ENCODE measurements at regions not wholly inside any gene's neighbourhood (a gene's known extent, or its start where the extent isn't known, plus 50 kb on each side); places are given as distances from the start of the nearest gene placed in this dataset.

GRCh38 chr7:17036584-17036983, 154.8 kb upstream of the AGR3 start:
- Histone ChIP-seq H3K36me3 (ENCODE audit: control insufficient read depth in 1 of 2, insufficient read depth in 2 of 2, low read length in 2 of 2) (no peaks in the 10 kb centered on the region), H3K27ac (ENCODE audit: low read depth, low read length) (no peak overlapping the region), H3K27me3 (ENCODE audit: insufficient read depth, low read length) (no peaks in the 10 kb centered on the region), H3K4me1 (ENCODE audit: control insufficient read depth in 1 of 2, insufficient read depth in 2 of 2, low read length in 2 of 2) (peaks cover 0 to 2% of the 10 kb centered on the region in 2 experiments; a peak in 1 of 4 replicates), H3K9me3 (ENCODE audit: control insufficient read depth in 1 of 2, insufficient read depth in 1 of 2, low read depth in 1 of 2, low read length in 2 of 2) (no peaks in the 10 kb centered on the region), H3K4me2 (ENCODE audit: low read length) (no peak overlapping the region), H3K9me2 (ENCODE audit: insufficient read depth) (no peaks in the 10 kb centered on the region), H2AFZ (ENCODE audit: low read depth, low read length, poor library complexity, severe bottlenecking) (no peak overlapping the region), H4K20me1 (ENCODE audit: insufficient read depth) (no peaks in the 10 kb centered on the region), H3K79me2 (ENCODE audit: insufficient read depth, low read length) (no peaks in the 10 kb centered on the region), H3K4me3 (replicated peaks in 1 of 2; ENCODE audit: low read depth in 1 of 2, low read length in 2 of 2) (no peak overlapping the region), H3K9ac (ENCODE audit: low read length) (no peak overlapping the region)
- intact Hi-C loops (cut with micrococcal nuclease): no loop called here
- ChIA-PET CTCF (no interaction called here), POLR2A (no interaction called here), RAD21 (ENCODE audit: low non-redundant PET in 1 of 2, low total read pairs in 2 of 2, uncharacterized antibody in 2 of 2, unreplicated experiment in 2 of 2) (no interaction called here)
- DNase-seq (ENCODE audit: low read depth, low spot score) (no peak), ATAC-seq (no peak)
- no TSS peak for BruUV-seq (replicated peaks)
- TF ChIP-seq SRF (IDR thresholded peaks at IDR 0.05; ENCODE audit: low read depth) (no peak), ZFX (IDR thresholded peaks at IDR 0.05) (no peak), MAX (IDR thresholded peaks at IDR 0.05) (no peak), REST (IDR thresholded peaks at IDR 0.05; ENCODE audit: low read depth) (no peak), JUND (IDR thresholded peaks at IDR 0.05) (no peak), ELF1 (IDR thresholded peaks at IDR 0.05; ENCODE audit: borderline replicate concordance, low read depth) (no peak), TCF7L2 (IDR thresholded peaks at IDR 0.05; ENCODE audit: borderline replicate concordance, extremely low read depth, insufficient read depth, insufficient read length) (no peak), SP1 (IDR thresholded peaks at IDR 0.05; ENCODE audit: low read depth) (no peak), SIN3A (IDR thresholded peaks at IDR 0.05; ENCODE audit: low read depth) (no peak), FOSL1 (IDR thresholded peaks at IDR 0.05; ENCODE audit: low read depth) (no peak), EZH2 (IDR thresholded peaks at IDR 0.05) (no peak), CTCF (IDR thresholded peaks at IDR 0.05 in 2 of 3, conservative IDR thresholded peaks at IDR 0.05 in 1 of 3; ENCODE audit: borderline replicate concordance in 1 of 3, insufficient read depth in 1 of 3, low read depth in 2 of 3, low read length in 2 of 3) (no peak)
- TF ChIP-seq, protein P1, sequence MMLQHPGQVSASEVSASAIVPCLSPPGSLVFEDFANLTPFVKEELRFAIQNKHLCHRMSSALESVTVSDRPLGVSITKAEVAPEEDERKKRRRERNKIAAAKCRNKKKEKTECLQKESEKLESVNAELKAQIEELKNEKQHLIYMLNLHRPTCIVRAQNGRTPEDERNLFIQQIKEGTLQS (IDR thresholded peaks at IDR 0.05): no peak

Measured in HCT116 (cell line).